Bone marrow (tissue), 2 donors: ENCODE measurements at regions not wholly inside any gene's neighbourhood (a gene's known extent, or its start where the extent isn't known, plus 50 kb on each side); places are given as distances from the start of the nearest gene placed in this dataset.
"Not testable (repeated sequence)": the region's sequence is repeated elsewhere in the genome, so short reads cannot be mapped to it uniquely, and the experiment has no call there.

Source experiments
- DNase-seq, 2 donors: peaks; one replicate each; lab custom pipeline; 2025; lab: John Stamatoyannopoulos, UW

DNA sequence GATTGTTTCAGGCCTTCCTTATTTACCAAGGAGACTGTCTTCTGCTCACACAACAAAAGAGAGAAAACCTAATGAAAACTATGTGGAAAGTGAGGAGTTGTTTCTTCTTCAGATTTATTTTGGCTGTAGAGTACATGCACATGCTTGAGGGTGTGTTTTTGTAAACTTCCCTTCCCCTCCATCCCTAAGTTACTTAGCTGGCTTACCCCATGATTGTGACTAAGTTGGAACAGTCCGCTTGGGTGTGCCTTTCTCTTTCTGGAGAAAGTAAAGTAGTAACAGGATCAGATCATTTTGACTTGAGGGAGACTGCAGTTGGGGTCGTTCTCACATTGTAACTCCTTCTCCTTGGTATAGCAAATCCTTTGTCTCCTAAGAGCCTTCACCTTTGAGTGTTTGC, 155.9 kb downstream of the RTL9 start:
- no peak for DNase-seq

DNA sequence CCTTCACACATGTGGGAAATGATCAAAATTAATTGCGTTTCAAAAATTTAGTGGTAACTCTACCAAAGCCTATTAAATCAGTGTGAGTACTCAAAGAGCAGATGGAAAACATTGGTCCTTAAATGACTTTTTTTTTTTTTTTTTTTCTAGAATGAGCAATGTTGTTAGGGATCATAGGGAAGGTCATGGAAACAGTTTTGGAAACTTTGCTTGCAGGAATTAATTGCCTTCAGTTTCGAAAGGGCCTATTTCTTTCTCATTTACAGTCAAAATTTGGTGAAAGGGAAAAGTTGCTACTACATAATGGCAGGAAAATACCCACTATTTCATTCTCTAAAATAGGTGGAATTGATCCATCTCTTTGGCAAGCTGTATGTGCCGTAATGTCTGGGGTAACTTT, 160.9 kb downstream of the RTL9 start:
- DNase-seq, result no peak

DNA sequence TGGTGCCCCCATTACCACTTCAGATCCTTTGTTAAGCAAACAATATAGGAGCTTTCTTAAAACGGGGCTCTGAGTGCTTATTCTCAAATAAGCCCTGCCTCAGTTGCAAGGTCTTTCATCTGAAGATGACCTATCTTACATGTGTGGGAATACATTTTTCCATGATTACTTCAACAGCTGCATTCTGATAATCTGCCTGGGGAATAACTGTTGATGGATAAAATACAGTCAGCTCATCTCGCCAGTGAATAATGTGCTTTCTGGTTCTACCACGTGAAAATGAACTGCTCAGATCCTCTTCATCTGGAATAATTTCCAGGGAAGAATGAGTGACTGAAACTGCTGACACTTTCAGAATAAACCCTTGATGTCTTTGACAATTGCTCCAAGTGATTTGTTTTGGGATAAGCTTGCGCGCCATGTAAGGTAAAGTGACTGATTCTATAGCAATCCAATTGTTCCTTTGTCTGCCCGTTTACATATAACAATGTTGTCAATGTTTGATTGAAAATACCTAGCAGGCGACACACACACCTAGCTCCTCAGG, 161.3 kb downstream of the RTL9 start:
- no peak for DNase-seq

DNA sequence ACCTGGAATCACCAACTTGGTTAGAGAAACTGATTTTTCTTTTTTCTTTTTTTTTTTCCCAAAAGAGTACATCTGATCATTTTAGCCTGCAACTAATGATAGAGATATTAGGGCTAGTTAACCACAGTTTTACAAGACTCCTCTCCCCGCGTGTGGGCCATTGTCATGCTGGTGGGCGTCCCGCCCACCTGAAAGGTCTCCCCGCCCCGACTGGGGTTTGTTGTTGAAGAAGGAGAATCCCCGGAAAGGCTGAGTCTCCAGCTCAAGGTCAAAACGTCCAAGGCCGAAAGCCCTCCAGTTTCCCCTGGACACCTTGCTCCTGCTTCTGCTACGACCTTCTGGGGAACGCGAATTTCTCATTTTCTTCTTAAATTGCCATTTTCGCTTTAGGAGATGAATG, 162.0 kb downstream of the RTL9 start:
- not testable (repeated sequence) for DNase-seq

DNA sequence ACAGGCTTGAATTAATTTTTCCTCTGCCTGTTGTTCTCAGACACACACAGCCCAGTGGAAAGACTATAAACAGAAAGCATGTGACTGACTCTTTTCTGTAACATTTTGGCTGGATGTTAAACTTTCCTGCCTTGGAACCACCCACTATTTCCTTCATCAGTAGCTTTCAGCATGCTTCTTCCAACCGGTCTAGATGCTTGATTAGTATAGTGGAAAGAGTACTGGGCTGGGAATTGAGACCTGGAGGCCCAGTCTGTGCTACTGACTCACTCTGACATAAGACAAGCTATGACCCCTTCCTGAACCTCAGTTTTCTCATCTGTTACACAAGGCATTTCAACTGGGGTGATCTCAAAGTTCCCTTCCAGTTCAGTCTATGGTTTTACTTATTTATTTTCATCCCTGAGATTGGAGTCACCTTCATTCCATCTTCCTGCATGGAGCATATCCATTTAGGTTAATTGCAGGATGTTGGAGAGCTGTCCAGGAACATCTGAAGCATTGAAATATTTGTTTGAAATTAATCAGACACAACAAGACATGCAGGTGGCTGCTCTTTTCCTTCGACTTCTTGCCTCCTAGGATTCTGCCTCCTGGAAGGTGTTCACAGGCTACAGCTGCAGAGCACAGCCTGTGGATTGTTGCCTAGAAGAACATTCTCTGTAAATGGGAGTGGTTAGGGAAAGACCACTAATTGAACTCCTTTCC, 173.4 kb downstream of the RTL9 start:
- no peak for DNase-seq

DNA sequence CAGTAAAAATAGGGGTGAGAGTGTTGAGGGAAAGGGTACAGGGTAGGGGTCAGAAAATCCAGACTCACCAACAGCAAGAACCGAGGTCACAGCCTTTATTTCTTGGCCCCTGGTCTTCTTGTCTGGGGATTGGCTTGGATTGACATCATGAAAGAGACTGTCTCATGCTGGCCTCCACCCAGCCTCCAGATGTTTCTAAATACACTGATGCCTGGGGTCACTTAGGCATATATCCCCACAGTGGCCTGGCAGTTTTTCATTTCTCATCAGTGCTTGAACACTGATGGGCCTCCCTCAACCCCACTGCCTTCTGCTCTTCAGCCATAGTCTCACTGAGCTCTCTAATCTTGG, 173.9 kb downstream of the RTL9 start:
- no peak for DNase-seq

- no peak for DNase-seq
These were observed 178.2 kb downstream of the RTL9 start for GRCh38 chrX:110536816-110537215.

- DNase-seq, result no peak
These were observed 182.6 kb downstream of the RTL9 start for GRCh38 chrX:110541266-110541665.

- not testable (repeated sequence) for DNase-seq
These were observed 192.2 kb downstream of the RTL9 start for GRCh38 chrX:110550854-110551253.

DNA sequence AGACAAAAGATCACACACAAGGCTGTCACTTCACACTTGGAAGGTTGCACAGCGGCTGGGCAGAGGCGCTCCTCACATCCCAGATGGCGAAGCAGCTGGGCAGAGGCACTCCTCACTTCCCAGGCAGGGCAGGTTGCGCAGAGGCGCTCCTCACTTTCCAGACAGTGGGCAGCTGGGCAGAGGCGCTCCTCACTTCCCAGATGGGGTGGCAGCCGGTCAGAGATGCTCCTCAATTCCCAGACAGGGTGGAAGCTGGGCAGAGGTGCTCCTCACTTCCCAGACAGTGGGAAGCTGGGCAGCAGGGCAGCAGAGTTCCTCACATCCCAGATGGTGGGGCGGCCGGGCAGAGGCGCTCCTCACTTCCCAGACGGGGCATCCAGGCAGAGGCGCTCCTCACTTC, 199.2 kb downstream of the RTL9 start:
- no peak for DNase-seq

DNA sequence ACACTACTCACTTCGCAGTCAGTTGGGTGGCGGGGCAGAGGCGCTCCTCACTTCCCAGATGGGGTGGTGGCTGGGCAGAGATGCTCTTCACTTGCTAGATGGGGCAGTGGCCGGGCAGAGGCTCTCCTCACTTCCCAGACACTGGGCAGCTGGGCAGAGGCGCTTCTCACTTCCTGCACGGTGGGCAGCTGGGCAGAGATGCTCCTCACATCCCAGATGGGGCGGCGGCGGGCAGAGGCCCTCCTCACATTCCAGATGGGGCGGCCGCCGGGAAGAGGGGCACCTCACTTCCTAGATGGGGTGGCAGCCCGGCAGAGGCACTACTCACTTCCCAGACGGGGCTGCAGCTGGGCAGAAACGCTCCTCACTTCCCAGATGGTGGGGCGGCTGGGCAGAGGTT, 199.8 kb downstream of the RTL9 start:
- no peak for DNase-seq

DNA sequence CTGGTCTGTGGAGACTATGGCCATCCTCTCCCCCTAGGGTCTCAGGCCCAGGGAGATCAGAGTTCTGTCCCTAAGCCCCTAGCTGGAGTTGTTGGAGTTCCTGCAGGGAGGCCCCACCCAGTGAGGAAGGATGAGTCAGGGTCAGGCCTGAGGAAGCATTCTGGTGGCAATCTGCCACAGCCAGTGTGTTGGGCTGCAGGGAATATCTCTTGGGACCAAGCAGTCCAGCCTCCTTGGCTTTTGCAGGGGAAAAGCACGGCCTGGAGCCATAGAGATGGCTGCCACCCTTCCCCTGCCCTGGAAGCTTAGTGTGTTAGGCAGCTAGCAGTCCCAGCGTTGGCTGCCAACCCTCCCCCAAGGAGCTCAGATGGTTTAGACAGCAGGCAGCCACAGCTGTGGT, 202.4 kb downstream of the RTL9 start:
- DNase-seq, result no peak

DNA sequence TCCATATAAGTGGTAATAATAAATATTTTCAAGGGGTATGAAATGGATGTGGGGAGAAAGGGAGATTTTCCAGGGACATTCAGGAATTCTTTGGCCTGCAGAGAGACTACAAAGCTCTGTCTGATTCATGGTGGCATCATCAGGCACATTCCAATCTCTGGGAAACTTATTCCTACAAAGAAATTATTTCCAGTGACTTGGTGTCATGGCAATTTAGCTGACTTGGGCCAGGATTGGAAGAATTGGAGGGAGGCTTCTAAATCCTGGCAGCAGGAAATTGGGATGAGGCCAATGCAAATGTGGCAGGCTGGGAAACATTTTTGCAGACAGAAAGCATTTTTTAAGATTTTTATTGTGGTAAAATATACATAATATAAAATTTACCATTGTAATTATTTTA, 204.6 kb downstream of the RTL9 start:
- DNase-seq, result no peak

GRCh38 chrX:110568441-110568840, 209.8 kb downstream of the RTL9 start:
- no peak for DNase-seq

GRCh38 chrX:110569506-110569905, 210.9 kb downstream of the RTL9 start:
- no peak for DNase-seq

- no peak for DNase-seq
These were observed 217.3 kb downstream of the CHRDL1 start for GRCh38 chrX:110578270-110578669.

DNA sequence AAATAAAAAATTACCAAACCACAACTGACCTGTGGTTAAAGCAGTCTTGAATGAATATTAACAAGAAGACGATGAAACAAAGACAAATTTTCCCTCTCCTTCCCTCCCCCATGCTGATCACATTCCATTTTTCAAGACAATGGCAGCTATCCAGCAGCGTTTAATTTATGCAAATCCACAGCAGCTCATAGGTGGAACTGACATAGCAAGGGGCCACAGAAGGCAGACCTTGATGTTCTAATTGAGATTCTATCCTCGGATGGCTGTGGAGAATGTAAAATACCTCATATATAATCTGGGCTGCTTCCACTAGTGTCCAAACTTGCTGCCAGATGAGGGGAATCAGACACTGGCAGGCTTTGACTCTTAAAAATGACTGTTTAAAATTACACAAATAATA, 211.5 kb downstream of the CHRDL1 start:
- no peak for DNase-seq

GRCh38 chrX:110588164-110588563, 207.5 kb downstream of the CHRDL1 start:
- DNase-seq, result no peak

GRCh38 chrX:110588853-110589252, 206.8 kb downstream of the CHRDL1 start:
- DNase-seq, result no peak

DNA sequence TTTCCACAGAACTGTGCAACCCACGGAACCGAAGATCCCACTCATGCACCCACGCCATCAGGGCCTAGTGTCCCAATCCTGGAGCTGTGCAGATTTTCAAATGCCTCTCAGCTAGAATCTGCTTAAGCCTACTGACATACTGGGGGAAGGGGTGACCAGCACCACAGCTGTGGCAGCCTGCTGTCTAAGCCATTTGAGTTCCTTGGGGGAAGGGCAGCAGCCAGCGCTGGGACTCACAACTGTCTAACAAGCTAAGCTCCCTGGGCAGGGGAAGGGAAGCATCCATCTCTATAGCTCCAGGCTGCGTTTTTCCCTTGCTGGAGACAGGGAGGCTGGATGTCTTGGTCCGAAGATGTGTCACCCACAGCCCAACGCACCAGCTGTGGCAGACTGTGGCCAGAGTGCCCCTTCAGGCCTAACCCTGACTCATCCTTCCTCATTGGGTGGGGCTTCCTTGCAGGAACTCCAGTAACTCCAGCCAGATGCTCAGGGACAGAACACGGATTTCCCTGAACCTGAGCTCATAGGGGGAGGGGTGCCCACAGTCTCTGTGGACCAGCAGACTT, 194.8 kb downstream of the CHRDL1 start:
- no peak for DNase-seq

- DNase-seq, result no peak
These were observed 181.0 kb downstream of the CHRDL1 start for GRCh38 chrX:110614596-110614995.
